HepG2 (cell line): ENCODE measurements at regions not wholly inside any gene's neighbourhood (a gene's known extent, or its start where the extent isn't known, plus 50 kb on each side); places are given as distances from the start of the nearest gene placed in this dataset.

Experiments used
- ATAC-seq: fragments of 200-7000 bp; cut with Tn5 transposase; 3 replicates; pipeline ENCODE4 v1.9.1; 2020; ENCODE audit warnings: mild to moderate bottlenecking, moderate library complexity
- BruUV-seq: library from RNA; stranded (reverse); fragments of 400-500 nt; replicated peaks from 2 replicates; lab custom pipeline; 2021; lab: Mats Ljungman, UMichigan
- CTCF ChIA-PET: fragments of 300-600 bp; formaldehyde crosslinking; extraction: SDS; loops from one replicate; lab custom pipeline; 2021; ENCODE audit warnings: low total read pairs, inconsistent platforms, low intra/inter-chr PET ratio; lab: Yijun Ruan, JAX
- POLR2A ChIA-PET: fragments of 350-600 bp; sonication (Branson Sonifier 250); formaldehyde crosslinking; loops from one replicate; lab custom pipeline; 2020; ENCODE audit warnings: antibody characterized with exemption, inconsistent platforms; lab: Yijun Ruan, JAX
- DNase-seq: peaks from one replicate; pipeline ENCODE4 v3.0.0-alpha.2; 2015; ENCODE audit warnings: low spot score
- FAIRE-seq: peaks from 3 replicates; lab custom pipeline; 2011; peaks lifted over from hg19 to GRCh38; lab: Jason Lieb, UNC
- H2AFZ ChIP-seq: one replicate; pipeline ENCODE4 v1.6.1; 2011; ENCODE audit warnings: low read length, inconsistent platforms
- H3K27ac ChIP-seq: fragments of 300-600 bp; 3 replicates; pipeline ENCODE4 v1.8.0; 2011; ENCODE audit warnings: mixed run types, mild to moderate bottlenecking, mixed read lengths, low read length, inconsistent platforms; ENCODE audit not compliant: insufficient read depth; ENCODE audit errors: extremely low read length
- H3K27me3 ChIP-seq, 2 experiments: fragments of 200-600 bp in 1 of 2; 2 replicates in 1 of 2; 3 replicates in 1 of 2; pipeline versions ENCODE4 v1.6.0 to v1.8.0; 2011; ENCODE audit warnings: low read length in 2 of 2, mild to moderate bottlenecking in 2 of 2, moderate library complexity in 2 of 2, inconsistent platforms in 1 of 2; ENCODE audit not compliant: insufficient read depth in 2 of 2, control insufficient read depth in 1 of 2
- H3K36me3 ChIP-seq, 2 experiments: fragments of 200-600 bp in 1 of 2; replicated peaks in 1 of 2; 2 replicates in 1 of 2; 3 replicates in 1 of 2; pipeline versions ENCODE4 v1.5.1 to v1.8.0; 2011; ENCODE audit warnings: low read length in 2 of 2, inconsistent platforms in 1 of 2; ENCODE audit not compliant: insufficient read depth in 2 of 2, control insufficient read depth in 1 of 2
- H3K4me1 ChIP-seq: 2 replicates; pipeline ENCODE4 v1.5.1; 2012; ENCODE audit warnings: low read length, inconsistent platforms; ENCODE audit not compliant: insufficient read depth
- H3K4me2 ChIP-seq: 2 replicates; pipeline ENCODE4 v1.6.0; 2011; ENCODE audit warnings: low read depth, low read length, inconsistent platforms
- H3K4me3 ChIP-seq, 3 experiments: fragments of 200-600 bp in 1 of 3; sonication (generic), shearing (Covaris generic) in 1 of 3; replicated peaks in 1 of 3; 2 replicates each; pipeline ENCODE4 v1.5.1; 2011 to 2016; ENCODE audit warnings: low read length in 3 of 3, inconsistent platforms in 2 of 3, low read depth in 2 of 3, mild to moderate bottlenecking in 2 of 3, control low read depth in 1 of 3, mixed read lengths in 1 of 3; ENCODE audit not compliant: insufficient read depth in 1 of 3
- H3K79me2 ChIP-seq: one replicate; pipeline ENCODE4 v1.6.1; 2011; ENCODE audit warnings: low read length, inconsistent platforms; ENCODE audit not compliant: insufficient read depth
- H3K9ac ChIP-seq: 2 replicates; pipeline ENCODE4 v1.6.0; 2011; ENCODE audit warnings: mild to moderate bottlenecking, low read depth, low read length, inconsistent platforms; ENCODE audit not compliant: insufficient read depth
- H3K9me3 ChIP-seq: 2 replicates; pipeline ENCODE4 v1.5.1; 2012; ENCODE audit warnings: mild to moderate bottlenecking, low read length
- H4K20me1 ChIP-seq: 2 replicates; pipeline ENCODE4 v1.6.0; 2011; ENCODE audit warnings: inconsistent platforms, mild to moderate bottlenecking, low read length, moderate library complexity; ENCODE audit not compliant: insufficient read depth
- FOXJ3 ChIP-seq: sonication (generic); formaldehyde crosslinking; IDR thresholded peaks from 2 replicates; pipeline ENCODE4 v1.4.0; 2020; ENCODE audit warnings: missing genetic modification reagents, mild to moderate bottlenecking, borderline replicate concordance
- GATA4 ChIP-seq: sonication (generic); IDR thresholded peaks from 2 replicates; pipeline ENCODE4 v1.6.1; 2016; ENCODE audit warnings: antibody characterized with exemption, low read depth, borderline replicate concordance
- GZF1 ChIP-seq: sonication (generic); formaldehyde crosslinking; IDR thresholded peaks from 2 replicates; pipeline ENCODE4 v1.5.1; 2020; ENCODE audit warnings: mild to moderate bottlenecking, missing genetic modification reagents
- HDAC1 ChIP-seq: sonication (generic); formaldehyde crosslinking; IDR thresholded peaks from 2 replicates; pipeline ENCODE4 v1.5.1; 2020; ENCODE audit warnings: mild to moderate bottlenecking, missing genetic modification reagents
- HOXA9 ChIP-seq: sonication (generic); formaldehyde crosslinking; IDR thresholded peaks from 2 replicates; pipeline ENCODE4 v1.8.1; 2022; ENCODE audit warnings: missing genetic modification reagents, mild to moderate bottlenecking, moderate library complexity, borderline replicate concordance
- MBNL3 ChIP-seq: fragments of 250-450 bp; sonication (Bioruptor Pico); conservative IDR thresholded peaks from 2 replicates; pipeline ENCODE4 v1.8.0; 2022; ENCODE audit warnings: mild to moderate bottlenecking, inconsistent platforms
- NFIB ChIP-seq: sonication (generic); formaldehyde crosslinking; IDR thresholded peaks from 2 replicates; pipeline ENCODE4 v1.9.0; 2021; ENCODE audit warnings: missing genetic modification reagents, mild to moderate bottlenecking, borderline replicate concordance
- NONO ChIP-seq, 2 experiments: fragments of 450-650 bp in 1 of 2; sonication (generic) in 1 of 2; formaldehyde crosslinking in 1 of 2; IDR thresholded peaks in 1 of 2; conservative IDR thresholded peaks in 1 of 2; 2 replicates each; pipeline versions ENCODE4 v1.6.1 to v1.8.0; 2017 to 2022; ENCODE audit warnings: mild to moderate bottlenecking in 1 of 2, missing genetic modification reagents in 1 of 2, moderate library complexity in 1 of 2
- ONECUT2 ChIP-seq: sonication (generic); formaldehyde crosslinking; IDR thresholded peaks from 2 replicates; pipeline ENCODE4 v1.4.0; 2020; ENCODE audit warnings: missing genetic modification reagents
- RBM22 ChIP-seq: fragments of 200-400 bp; formaldehyde crosslinking; optimal IDR thresholded peaks from 2 replicates; pipeline ENCODE3; 2017; ENCODE audit warnings: mild to moderate bottlenecking, low read length, moderate library complexity
- SIN3A ChIP-seq: IDR thresholded peaks from 2 replicates; pipeline ENCODE4 v1.6.1; 2011; ENCODE audit warnings: low read depth, mild to moderate bottlenecking, control low read depth, low read length, borderline replicate concordance
- ZIK1 ChIP-seq: sonication (generic); formaldehyde crosslinking; IDR thresholded peaks from 2 replicates; pipeline ENCODE4 v1.5.0; 2020; ENCODE audit warnings: mild to moderate bottlenecking, low read depth, missing genetic modification reagents, borderline replicate concordance
- ZNF550 ChIP-seq: sonication (generic); formaldehyde crosslinking; IDR thresholded peaks from 2 replicates; pipeline ENCODE4 v1.4.0; 2020; ENCODE audit warnings: mild to moderate bottlenecking, missing genetic modification reagents, borderline replicate concordance
- WGBS: methylation state at CpG from one replicate; pipeline ENCODE4 v1.1.6; 2017; ENCODE audit warnings: low lambda C conversion rate; 5-methylcytosine and 5-hydroxymethylcytosine counted together
- in situ Hi-C: cut with HindIII; loops from 2 replicates; pipeline ENCODE4 v1.10.0; 2017; ENCODE audit warnings: low pct_unique_long_range_greater_than_20kb; ENCODE audit not compliant: extremely low pct_ligation_motif_present
- intact Hi-C: fragments of 100-400 bp; cut with micrococcal nuclease; formaldehyde crosslinking; loops from one replicate; pipeline ENCODE4 v1.10.0; 2022; ENCODE audit not compliant: unreplicated experiment
- TF ChIP-seq, protein P1 (sequence below): sonication (generic); formaldehyde crosslinking; IDR thresholded peaks from 2 replicates; pipeline ENCODE4 v1.4.0; 2020; ENCODE audit warnings: missing genetic modification reagents
- TF ChIP-seq, protein P2 (sequence below): IDR thresholded peaks from 2 replicates; pipeline ENCODE4 v1.6.1; 2012; ENCODE audit warnings: inconsistent platforms
- TF ChIP-seq, protein P3 (sequence below): sonication (generic); formaldehyde crosslinking; IDR thresholded peaks from 2 replicates; pipeline ENCODE4 v1.9.0; 2022; ENCODE audit warnings: missing genetic modification reagents, mild to moderate bottlenecking, borderline replicate concordance

DNA sequence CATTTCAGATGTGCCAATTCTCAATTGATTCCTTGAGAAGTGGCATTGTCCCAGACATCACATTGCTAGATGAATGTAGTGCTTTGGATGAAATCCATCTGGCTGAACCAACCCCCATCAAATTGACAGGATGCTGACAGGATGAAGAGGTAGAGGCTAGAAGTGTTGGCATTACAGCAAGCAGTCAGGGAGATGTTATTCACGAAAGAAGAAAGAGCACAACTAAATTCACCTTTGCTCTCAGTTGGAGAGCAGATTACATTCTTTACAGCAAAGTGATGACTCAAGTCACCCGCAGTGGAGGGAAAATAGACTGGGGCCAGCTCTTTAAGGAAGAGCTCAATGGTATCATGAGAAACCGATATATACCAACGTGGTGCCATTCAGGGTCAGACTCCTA lies 259.6 kb downstream of the C4orf33 start:
- Histone ChIP-seq H3K4me2 (no peak overlapping the region), H4K20me1 (no peaks in the 10 kb centered on the region), H3K27ac (no peak overlapping the region), H3K4me1 (no peaks in the 10 kb centered on the region), H2AFZ (no peak overlapping the region), H3K9ac (no peak overlapping the region), H3K9me3 (no peaks in the 10 kb centered on the region), H3K4me3 (no peak overlapping the region), H3K79me2 (no peaks in the 10 kb centered on the region), H3K27me3 (no peaks in the 10 kb centered on the region), H3K36me3 (no peaks in the 10 kb centered on the region)
- POLR2A ChIA-PET: no interaction called here
- CTCF ChIA-PET: no interaction called here
- no peak for DNase-seq
- ATAC-seq: no peak
- intact Hi-C loops (no loop called here), in situ Hi-C loops (no loop called here)
- TF ChIP-seq NONO (IDR thresholded peaks at IDR 0.05) (no peak), NONO (CRISPR knock-in tag; conservative IDR thresholded peaks at IDR 0.05) (no peak), GZF1 (no peak), SIN3A (no peak), HOXA9 (no peak), ONECUT2 (CRISPR knock-in tag) (no peak), NFIB (CRISPR knock-in tag) (no peak), RBM22 (no peak)
- TF ChIP-seq, protein P1, sequence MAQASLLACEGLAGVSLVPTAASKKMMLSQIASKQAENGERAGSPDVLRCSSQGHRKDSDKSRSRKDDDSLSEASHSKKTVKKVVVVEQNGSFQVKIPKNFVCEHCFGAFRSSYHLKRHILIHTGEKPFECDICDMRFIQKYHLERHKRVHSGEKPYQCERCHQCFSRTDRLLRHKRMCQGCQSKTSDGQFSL (CRISPR knock-in tag): no peak
- TF ChIP-seq, protein P2, sequence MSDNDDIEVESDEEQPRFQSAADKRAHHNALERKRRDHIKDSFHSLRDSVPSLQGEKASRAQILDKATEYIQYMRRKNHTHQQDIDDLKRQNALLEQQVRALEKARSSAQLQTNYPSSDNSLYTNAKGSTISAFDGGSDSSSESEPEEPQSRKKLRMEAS: no peak
- BruUV-seq: no TSS peak
- no peak for FAIRE-seq
- WGBS: 2% methylated on average over 4 of the region's 4 CpGs

DNA sequence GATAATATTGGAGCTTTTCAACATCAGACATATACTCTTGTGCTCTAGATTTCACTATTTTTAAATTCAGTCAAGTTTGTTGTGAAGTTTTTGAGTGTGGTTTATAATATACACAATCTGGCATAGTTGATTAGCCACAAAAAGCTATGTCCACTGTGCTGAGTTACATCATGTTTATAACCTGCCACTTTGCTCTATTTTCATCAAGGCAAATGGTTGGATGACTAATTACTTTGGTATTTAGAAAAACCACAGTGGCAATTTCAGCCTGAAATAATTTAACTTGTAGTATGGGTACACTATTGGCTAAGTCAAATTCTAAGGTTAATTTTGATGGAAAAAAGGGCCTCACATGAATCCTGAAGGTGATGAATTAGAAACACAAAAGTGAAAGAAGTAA lies 262.6 kb downstream of the C4orf33 start:
- no peak overlapping the region for H2AFZ ChIP-seq
- in situ Hi-C loops: no loop called here
- TF ChIP-seq FOXJ3 (CRISPR knock-in tag) (no peak), MBNL3 (no peak), HDAC1 (CRISPR knock-in tag) (no peak), GATA4 (no peak), ZIK1 (CRISPR knock-in tag) (no peak), ZNF550 (CRISPR knock-in tag) (no peak)
- TF ChIP-seq, protein P3, sequence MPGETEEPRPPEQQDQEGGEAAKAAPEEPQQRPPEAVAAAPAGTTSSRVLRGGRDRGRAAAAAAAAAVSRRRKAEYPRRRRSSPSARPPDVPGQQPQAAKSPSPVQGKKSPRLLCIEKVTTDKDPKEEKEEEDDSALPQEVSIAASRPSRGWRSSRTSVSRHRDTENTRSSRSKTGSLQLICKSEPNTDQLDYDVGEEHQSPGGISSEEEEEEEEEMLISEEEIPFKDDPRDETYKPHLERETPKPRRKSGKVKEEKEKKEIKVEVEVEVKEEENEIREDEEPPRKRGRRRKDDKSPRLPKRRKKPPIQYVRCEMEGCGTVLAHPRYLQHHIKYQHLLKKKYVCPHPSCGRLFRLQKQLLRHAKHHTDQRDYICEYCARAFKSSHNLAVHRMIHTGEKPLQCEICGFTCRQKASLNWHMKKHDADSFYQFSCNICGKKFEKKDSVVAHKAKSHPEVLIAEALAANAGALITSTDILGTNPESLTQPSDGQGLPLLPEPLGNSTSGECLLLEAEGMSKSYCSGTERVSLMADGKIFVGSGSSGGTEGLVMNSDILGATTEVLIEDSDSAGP: no peak

More for the DNA sequence above, 262.6 kb downstream of the C4orf33 start:
- no peaks in the 10 kb centered on the region for H3K36me3 ChIP-seq
- no peaks in the 10 kb centered on the region for H3K79me2 ChIP-seq
- no peak overlapping the region for H3K4me2 ChIP-seq
- FAIRE-seq (no peak), DNase-seq (no peak), ATAC-seq (no peak)
- BruUV-seq: no TSS peak
- no peak overlapping the region for H3K9ac ChIP-seq
- ChIA-PET CTCF (no interaction called here), POLR2A (no interaction called here)
- no peaks in the 10 kb centered on the region; a peak in 1 of 5 replicates for H3K27me3 ChIP-seq
- no peaks in the 10 kb centered on the region for H4K20me1 ChIP-seq
- no peak overlapping the region for H3K4me3 ChIP-seq
- no peaks in the 10 kb centered on the region for H3K4me1 ChIP-seq
- no peak overlapping the region for H3K27ac ChIP-seq
- intact Hi-C loops: no loop called here
- no peaks in the 10 kb centered on the region for H3K9me3 ChIP-seq
